ENCODE measurements at regions not wholly inside any gene's neighbourhood (a gene's known extent, or its start where the extent isn't known, plus 50 kb on each side); places are given as distances from the start of the nearest gene placed in this dataset.
A peak's percentile ranks its signal among the peaks of the same experiment; 100 is the strongest.

- no peaks in the 10 kb centered on the region for H3K4me1 Mint-ChIP-seq (ENCODE audit: unreplicated experiment)
- H3K4me3 Mint-ChIP-seq (ENCODE audit: unreplicated experiment), result no peak overlapping the region
- no peak for TF ChIP-seq CTCF (IDR thresholded peaks at IDR 0.05; ENCODE audit: unreplicated experiment)
- H3K27me3 Mint-ChIP-seq (ENCODE audit: unreplicated experiment), result no peaks in the 10 kb centered on the region
- H3K36me3 Mint-ChIP-seq (ENCODE audit: low read depth, unreplicated experiment), result peaks cover 4% of the 10 kb centered on the region
- H3K9me3 Mint-ChIP-seq (ENCODE audit: unreplicated experiment), result no peaks in the 10 kb centered on the region
- no peak overlapping the region for H3K27ac Mint-ChIP-seq (ENCODE audit: unreplicated experiment)
- no peak for DNase-seq (ENCODE audit: low spot score)
Observed at GRCh38 chr6:53744321-53744720, 50.5 kb upstream of the LRRC1 start.

GRCh38 chr6:53741034-53741823, 53.6 kb upstream of the LRRC1 start:
- Mint-ChIP-seq H3K27me3 (ENCODE audit: unreplicated experiment) (no peaks in the 10 kb centered on the region), H3K4me3 (ENCODE audit: unreplicated experiment) (no peak overlapping the region), H3K36me3 (ENCODE audit: low read depth, unreplicated experiment) (peaks cover 4% of the 10 kb centered on the region), H3K27ac (ENCODE audit: unreplicated experiment) (no peak overlapping the region), H3K9me3 (ENCODE audit: unreplicated experiment) (no peaks in the 10 kb centered on the region), H3K4me1 (ENCODE audit: unreplicated experiment) (no peaks in the 10 kb centered on the region)
- no peak for DNase-seq (ENCODE audit: low spot score)
- TF ChIP-seq CTCF (IDR thresholded peaks at IDR 0.05; ENCODE audit: unreplicated experiment), result no peak

GRCh38 chr6:53737746-53738145, 57.1 kb upstream of the LRRC1 start:
- no peaks in the 10 kb centered on the region for H3K27me3 Mint-ChIP-seq (ENCODE audit: unreplicated experiment)
- no peaks in the 10 kb centered on the region for H3K36me3 Mint-ChIP-seq (ENCODE audit: low read depth, unreplicated experiment)
- H3K4me1 Mint-ChIP-seq (ENCODE audit: unreplicated experiment), result peaks cover 8% of the 10 kb centered on the region
- no peak overlapping the region for H3K4me3 Mint-ChIP-seq (ENCODE audit: unreplicated experiment)
- no peak overlapping the region for H3K27ac Mint-ChIP-seq (ENCODE audit: unreplicated experiment)
- H3K9me3 Mint-ChIP-seq (ENCODE audit: unreplicated experiment), result no peaks in the 10 kb centered on the region
- no peak for DNase-seq (ENCODE audit: low spot score)
- TF ChIP-seq CTCF (IDR thresholded peaks at IDR 0.05; ENCODE audit: unreplicated experiment), result no peak

- no peak for DNase-seq (ENCODE audit: low spot score)
- H3K4me3 Mint-ChIP-seq (ENCODE audit: unreplicated experiment), result no peak overlapping the region
- H3K9me3 Mint-ChIP-seq (ENCODE audit: unreplicated experiment), result no peaks in the 10 kb centered on the region
- H3K27ac Mint-ChIP-seq (ENCODE audit: unreplicated experiment), result no peak overlapping the region
- peaks cover 16% of the 10 kb centered on the region for H3K4me1 Mint-ChIP-seq (ENCODE audit: unreplicated experiment)
- no peak for TF ChIP-seq CTCF (IDR thresholded peaks at IDR 0.05; ENCODE audit: unreplicated experiment)
- H3K36me3 Mint-ChIP-seq (ENCODE audit: low read depth, unreplicated experiment), result no peaks in the 10 kb centered on the region
- no peaks in the 10 kb centered on the region for H3K27me3 Mint-ChIP-seq (ENCODE audit: unreplicated experiment)
Observed at GRCh38 chr6:53735896-53736295, 58.9 kb upstream of the LRRC1 start.

GRCh38 chr6:53734473-53735299, 60.1 kb upstream of the LRRC1 start:
- H3K27me3 Mint-ChIP-seq (ENCODE audit: unreplicated experiment), result no peaks in the 10 kb centered on the region
- TF ChIP-seq CTCF (IDR thresholded peaks at IDR 0.05; ENCODE audit: unreplicated experiment), result peak; percentile 22
- H3K4me1 Mint-ChIP-seq (ENCODE audit: unreplicated experiment), result peaks cover 16% of the 10 kb centered on the region
- H3K9me3 Mint-ChIP-seq (ENCODE audit: unreplicated experiment), result no peaks in the 10 kb centered on the region
- H3K4me3 Mint-ChIP-seq (ENCODE audit: unreplicated experiment), result no peak overlapping the region
- no peaks in the 10 kb centered on the region for H3K36me3 Mint-ChIP-seq (ENCODE audit: low read depth, unreplicated experiment)
- no peak overlapping the region for H3K27ac Mint-ChIP-seq (ENCODE audit: unreplicated experiment)
- peak; percentile 38 for DNase-seq (ENCODE audit: low spot score)
